GM18951 (cell line): ENCODE measurements at regions not wholly inside any gene's neighbourhood (a gene's known extent, or its start where the extent isn't known, plus 50 kb on each side); places are given as distances from the start of the nearest gene placed in this dataset.

Experiments used
- POLR2A ChIP-seq: IDR thresholded peaks from 4 replicates; pipeline ENCODE4 v1.6.1; 2011; ENCODE audit warnings: mild to moderate bottlenecking; ENCODE audit not compliant: insufficient read length, insufficient read depth; ENCODE audit errors: extremely low read depth
- in situ Hi-C: fragments of 300-500 bp; cut with MboI; formaldehyde crosslinking; loops from one replicate; pipeline ENCODE4 v1.12.0; 2022; ENCODE audit warnings: low sequenced_read_pairs, mixed read lengths, inconsistent platforms; ENCODE audit not compliant: unreplicated experiment

GRCh38 chr4:111449657-111450056 is 695.6 kb upstream of the FAM241A start:
- in situ Hi-C loops, result no loop called here
- TF ChIP-seq POLR2A, result no peak

GRCh38 chr4:111450867-111451266 is 694.4 kb upstream of the FAM241A start:
- no peak for TF ChIP-seq POLR2A

GRCh38 chr4:111453216-111453615 is 692.0 kb upstream of the FAM241A start:
- in situ Hi-C loops, result no loop called here
- no peak for TF ChIP-seq POLR2A

More at GRCh38 chr4:111450867-111451266, 694.4 kb upstream of the FAM241A start:
- in situ Hi-C loops, result no loop called here

GRCh38 chr4:111454961-111455360 is 690.3 kb upstream of the FAM241A start:
- in situ Hi-C loops, result no loop called here
- TF ChIP-seq POLR2A, result no peak

GRCh38 chr4:111464251-111465045 is 680.8 kb upstream of the FAM241A start:
- no peak for TF ChIP-seq POLR2A
- in situ Hi-C loops, result no loop called here

- TF ChIP-seq POLR2A, result no peak
- in situ Hi-C loops, result no loop called here
Observed at GRCh38 chr4:111466811-111467604, 678.2 kb upstream of the FAM241A start.

- TF ChIP-seq POLR2A, result no peak
Observed at GRCh38 chr4:111475001-111475400, 670.3 kb upstream of the FAM241A start.

GRCh38 chr4:111475666-111476065 is 669.6 kb upstream of the FAM241A start:
- no peak for TF ChIP-seq POLR2A
- in situ Hi-C loops, result no loop called here

More at GRCh38 chr4:111475001-111475400, 670.3 kb upstream of the FAM241A start:
- in situ Hi-C loops, result no loop called here

- in situ Hi-C loops, result no loop called here
- TF ChIP-seq POLR2A, result no peak
Observed at GRCh38 chr4:111480510-111480909, 664.7 kb upstream of the FAM241A start.

GRCh38 chr4:111483375-111484169 is 661.7 kb upstream of the FAM241A start:
- in situ Hi-C loops, result no loop called here
- no peak for TF ChIP-seq POLR2A

- TF ChIP-seq POLR2A, result no peak
- in situ Hi-C loops, result no loop called here
Observed at GRCh38 chr4:111492496-111492895, 652.8 kb upstream of the FAM241A start.

GRCh38 chr4:111494471-111494870 is 650.8 kb upstream of the FAM241A start:
- in situ Hi-C loops, result no loop called here
- no peak for TF ChIP-seq POLR2A

GRCh38 chr4:111494971-111495370 is 650.3 kb upstream of the FAM241A start:
- TF ChIP-seq POLR2A, result no peak

More at GRCh38 chr4:111494971-111495370, 650.3 kb upstream of the FAM241A start:
- in situ Hi-C loops, result no loop called here
